HG03135 (cell line): ENCODE measurements at regions not wholly inside any gene's neighbourhood (a gene's known extent, or its start where the extent isn't known, plus 50 kb on each side); places are given as distances from the start of the nearest gene placed in this dataset.
A peak's percentile ranks its signal among the peaks of the same experiment; 100 is the strongest.
"Not testable (repeated sequence)": the region's sequence is repeated elsewhere in the genome, so short reads cannot be mapped to it uniquely, and the experiment has no call there.

Source experiments
- ATAC-seq: cut with Tn5 transposase; IDR thresholded peaks from one replicate; pipeline ENCODE4 v1.9.1; 2021; ENCODE audit warnings: mild to moderate bottlenecking, moderate library complexity; ENCODE audit not compliant: unreplicated experiment

GRCh38 chr2:16774091-16774490 is 108.5 kb upstream of the CYRIA start:
- no peak for ATAC-seq

DNA sequence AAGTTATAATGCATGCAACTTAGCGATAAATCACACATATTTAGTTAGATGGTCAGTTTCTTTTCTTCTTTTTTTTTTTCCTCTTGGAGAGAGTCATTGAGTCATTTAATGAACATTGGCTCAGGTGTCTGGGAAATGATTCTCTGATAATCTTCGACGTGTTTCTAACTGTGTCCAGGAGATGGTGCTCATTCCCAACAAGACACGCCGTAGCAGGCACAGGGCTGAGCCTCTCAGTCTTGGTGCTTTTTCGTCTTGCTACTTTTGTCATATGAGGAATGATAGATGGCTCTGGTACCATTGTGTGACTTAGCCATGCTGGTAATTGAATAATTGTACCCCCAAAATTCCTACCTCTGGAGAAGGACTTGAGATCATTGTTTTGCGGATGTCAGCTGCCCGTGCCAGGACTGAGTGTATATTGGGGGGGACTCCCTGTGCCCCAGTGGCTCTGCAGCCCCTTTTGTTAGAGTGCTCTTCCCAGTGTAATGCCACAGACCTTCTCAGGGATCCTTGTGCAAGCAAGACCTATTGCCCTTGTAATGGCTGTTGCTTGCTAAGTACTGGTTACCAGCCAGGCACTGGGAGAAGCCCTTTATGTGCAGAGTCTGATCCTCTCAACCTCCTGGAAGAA is 107.6 kb upstream of the CYRIA start:
- peak; percentile 72 for ATAC-seq

DNA sequence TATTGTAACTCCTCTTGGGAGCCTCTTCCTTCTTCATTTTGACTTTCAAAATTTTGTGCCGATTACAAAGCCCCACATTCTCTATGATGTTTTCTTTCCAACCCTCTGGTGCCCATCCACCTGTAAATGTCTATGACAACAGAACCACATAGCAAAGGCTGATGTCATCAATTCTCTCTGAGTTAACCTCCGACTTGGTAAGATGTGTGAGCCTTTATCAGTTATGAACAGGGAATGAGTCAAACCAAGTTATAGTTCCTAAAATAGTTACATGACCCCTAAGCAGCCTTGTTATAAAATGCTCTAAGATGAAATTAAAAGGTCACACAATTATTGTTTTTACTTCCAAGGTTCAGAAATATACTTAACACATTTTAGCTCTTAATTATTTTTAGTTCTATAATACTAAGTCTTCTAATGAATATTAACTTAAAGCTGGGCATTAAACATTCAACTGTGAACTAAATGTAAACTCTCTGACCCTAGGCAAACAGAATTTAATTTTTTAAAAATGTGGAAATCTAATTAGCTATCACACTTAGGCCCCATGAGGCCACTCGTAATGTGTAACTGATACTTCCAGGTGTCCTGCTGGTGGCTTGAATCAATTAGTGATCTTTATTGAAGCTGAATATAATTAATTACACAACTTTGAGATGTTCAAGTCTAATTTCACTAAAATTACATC is 102.3 kb upstream of the CYRIA start:
- ATAC-seq: no peak

DNA sequence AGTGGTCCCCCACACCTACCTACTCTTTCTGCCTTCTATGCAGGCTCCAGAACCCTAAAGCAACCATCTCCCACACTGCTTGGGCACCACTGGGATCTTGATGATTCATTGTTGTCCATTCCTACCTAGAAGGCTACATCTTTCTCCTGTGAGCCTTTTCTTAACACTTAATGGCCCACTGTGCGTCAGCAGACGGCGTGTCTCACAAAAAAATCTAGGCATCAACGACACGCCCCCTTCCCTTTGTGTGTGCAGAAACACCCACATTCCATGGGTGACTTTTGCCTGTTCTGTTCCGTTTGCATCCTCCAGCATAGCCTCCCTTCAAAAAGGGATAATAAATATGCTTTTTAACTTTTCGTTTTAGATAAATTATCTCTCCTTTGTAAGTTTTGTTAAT is 99.7 kb upstream of the CYRIA start:
- no peak for ATAC-seq

GRCh38 chr2:16764487-16764886 is 98.9 kb upstream of the CYRIA start:
- ATAC-seq: no peak

GRCh38 chr2:16763493-16763899 is 97.9 kb upstream of the CYRIA start:
- no peak for ATAC-seq

DNA sequence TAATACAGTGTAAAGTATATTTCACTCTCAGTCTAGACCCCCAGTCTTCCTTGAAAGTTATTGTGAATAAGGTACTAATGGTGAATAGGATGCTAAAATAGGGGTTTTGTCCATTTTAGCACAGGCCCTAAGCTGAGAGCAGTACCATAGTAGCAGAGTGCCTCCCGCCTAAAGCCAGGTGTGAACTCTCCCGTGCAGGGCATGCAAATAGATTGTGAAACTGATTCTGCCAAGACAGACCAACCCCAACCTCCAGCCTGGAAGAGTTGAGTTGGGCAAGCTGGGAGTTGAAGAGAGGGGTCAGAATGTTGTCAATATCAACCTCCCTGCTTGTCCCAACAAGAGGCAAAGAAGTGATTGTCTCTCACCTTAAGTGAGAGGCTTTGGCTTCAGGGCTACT is 97.4 kb upstream of the CYRIA start:
- ATAC-seq: no peak

DNA sequence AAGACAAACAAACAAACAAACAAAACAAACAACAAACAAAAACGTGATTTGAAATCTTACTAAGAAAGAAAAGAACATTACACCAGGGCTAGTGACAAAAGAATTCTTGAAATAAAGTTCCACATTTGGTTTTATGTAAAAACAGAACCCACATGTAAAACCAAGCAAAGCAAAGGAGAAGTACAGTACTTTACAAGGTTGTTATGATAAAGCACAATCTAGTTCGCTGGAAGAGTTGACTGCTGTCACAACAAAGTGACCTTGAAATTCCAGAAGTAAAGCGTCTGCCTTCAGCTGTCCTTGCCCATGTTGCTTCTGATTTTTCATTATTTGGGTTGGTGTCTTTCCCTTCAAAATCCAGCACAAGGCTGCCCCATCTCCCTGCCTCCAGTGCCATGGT is 94.8 kb upstream of the CYRIA start:
- no peak for ATAC-seq

DNA sequence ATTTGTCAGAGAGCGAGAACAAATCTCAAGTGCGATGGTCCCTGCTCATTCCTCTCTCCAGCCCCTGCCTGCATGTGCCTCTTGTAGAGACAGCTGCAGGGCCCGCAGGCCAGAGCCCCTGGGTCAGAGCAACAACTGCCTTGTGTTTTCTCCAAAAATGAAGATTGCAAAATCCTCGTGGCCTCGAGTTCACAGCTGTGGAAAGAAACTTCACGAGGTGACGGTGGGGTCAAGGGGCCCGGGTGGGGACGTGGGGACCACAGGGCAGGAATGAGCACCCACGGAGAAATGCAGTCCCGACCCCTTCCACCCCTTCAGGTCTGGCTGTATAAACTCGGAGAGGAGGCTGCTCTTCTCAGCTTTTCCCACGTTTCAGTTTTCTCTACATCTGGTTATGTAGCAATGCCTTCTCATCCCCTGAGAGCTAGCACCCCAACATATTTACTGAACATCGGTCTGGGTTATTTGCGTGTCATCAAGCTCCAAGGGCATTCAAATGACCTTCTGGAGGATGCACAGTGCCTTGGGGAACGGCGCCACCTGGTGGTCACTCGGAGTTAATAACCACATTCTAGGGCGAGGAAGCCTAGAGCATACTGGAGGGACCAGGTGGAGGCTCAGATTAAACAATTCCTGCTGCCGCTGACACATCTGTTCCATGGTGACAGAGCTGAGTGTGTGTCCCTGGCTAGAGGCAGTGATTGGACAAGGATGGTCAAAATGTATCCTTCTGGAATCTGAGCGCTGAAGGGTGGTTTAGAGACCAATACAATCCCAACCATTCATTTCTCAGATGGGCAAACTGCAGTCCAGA is 91.4 kb upstream of the CYRIA start:
- peak; percentile 94 for ATAC-seq

GRCh38 chr2:16755442-16755841 is 89.8 kb upstream of the CYRIA start:
- ATAC-seq: no peak

GRCh38 chr2:16753025-16753424 is 87.4 kb upstream of the CYRIA start:
- not testable (repeated sequence) for ATAC-seq

DNA sequence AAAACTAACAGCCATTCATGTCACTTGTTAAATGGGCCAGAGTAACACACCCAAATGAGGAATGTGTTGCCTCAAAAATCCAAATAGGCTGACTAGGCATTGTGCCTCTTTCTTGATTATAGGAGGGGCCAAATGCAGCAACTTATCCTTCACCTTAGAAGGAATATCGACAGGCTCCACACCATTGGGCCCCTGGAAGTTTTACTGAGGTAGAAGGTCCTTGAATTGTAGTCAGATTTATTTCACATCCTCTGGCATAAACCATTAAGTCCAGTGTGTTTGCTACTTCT is 85.2 kb upstream of the CYRIA start:
- ATAC-seq: not testable (repeated sequence)

DNA sequence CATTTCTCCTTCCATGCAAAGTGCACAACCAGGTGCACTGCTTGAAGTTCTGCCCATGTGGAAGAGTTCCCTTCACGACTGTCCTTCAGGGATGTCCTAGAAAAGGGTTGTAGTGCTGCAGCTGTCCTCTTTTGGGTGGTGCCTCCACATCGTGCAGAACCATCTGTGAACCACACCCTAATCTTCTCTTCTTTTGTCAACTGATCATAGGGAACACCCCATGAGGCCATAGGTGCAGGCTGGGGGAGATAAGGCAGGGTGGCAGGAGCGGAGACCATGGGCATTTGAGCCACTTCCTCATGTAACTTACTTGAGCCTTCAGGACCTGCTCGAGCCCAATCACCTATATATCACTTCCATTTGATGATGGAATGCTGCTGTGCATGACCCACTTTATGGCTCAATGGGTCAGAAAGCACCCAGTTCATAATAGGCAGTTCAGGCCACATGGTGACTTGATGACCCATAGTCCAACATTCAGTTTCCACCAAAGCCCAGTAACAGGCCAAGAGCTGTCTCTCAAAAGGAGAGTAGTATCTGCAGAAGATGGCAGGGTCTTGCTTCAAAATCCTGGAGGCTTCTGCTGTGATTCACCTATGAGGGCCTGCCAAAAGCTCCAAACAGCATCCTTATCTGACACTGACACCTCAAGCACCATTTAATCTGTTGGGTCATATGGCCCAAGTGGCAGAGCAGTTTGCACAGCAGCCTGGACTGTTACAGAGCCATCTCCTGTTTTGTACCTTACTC is 84.7 kb upstream of the CYRIA start:
- ATAC-seq: no peak

- ATAC-seq: not testable (repeated sequence)
Observed at GRCh38 chr2:16748511-16749266, 83.1 kb upstream of the CYRIA start.

- no peak for ATAC-seq
Observed at GRCh38 chr2:16747689-16748088, 82.1 kb upstream of the CYRIA start.

GRCh38 chr2:16747257-16747656 is 81.6 kb upstream of the CYRIA start:
- ATAC-seq: no peak

DNA sequence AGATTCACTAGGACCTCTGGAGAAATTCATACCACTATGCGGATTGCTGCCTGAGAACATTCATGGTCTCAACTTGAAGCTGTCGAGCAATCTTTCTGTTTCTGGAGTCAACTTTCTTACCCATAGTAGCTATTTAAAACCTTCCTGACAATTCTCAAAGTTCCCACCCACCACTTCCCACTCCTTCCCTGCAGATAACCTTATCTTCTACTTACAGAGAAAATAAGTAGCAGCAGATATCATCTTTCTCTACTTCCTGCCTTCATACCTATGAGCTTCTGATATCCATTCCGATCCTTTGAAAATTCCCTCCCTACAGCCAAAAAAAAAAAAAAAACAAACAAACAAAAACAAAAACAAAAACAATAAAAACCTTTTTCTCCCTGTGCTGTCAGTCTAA is 81.2 kb upstream of the CYRIA start:
- no peak for ATAC-seq

GRCh38 chr2:16746329-16746728 is 80.7 kb upstream of the CYRIA start:
- ATAC-seq: no peak

DNA sequence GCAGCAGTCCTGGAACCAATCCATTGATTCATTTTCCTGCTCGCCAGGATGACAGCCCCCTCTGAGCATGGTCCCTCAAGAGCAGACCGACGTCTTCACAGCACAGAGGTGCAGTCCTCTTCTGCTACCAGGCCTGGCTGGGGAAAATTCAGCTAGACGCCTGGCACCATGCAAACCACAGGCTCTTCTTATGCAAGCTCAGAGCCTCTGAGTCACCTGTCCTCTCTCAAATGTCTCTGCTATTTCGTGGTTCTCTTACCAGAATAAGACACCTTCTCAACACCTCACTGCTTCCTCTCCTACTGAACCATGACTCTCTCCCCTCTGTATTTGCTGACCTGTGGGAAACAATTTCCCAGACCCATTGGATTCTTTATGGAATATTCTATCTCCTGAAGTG is 79.8 kb upstream of the CYRIA start:
- no peak for ATAC-seq

GRCh38 chr2:16744521-16744920 is 78.9 kb upstream of the CYRIA start:
- no peak for ATAC-seq

- no peak for ATAC-seq
Observed at GRCh38 chr2:16742026-16742425, 76.4 kb upstream of the CYRIA start.
